ENCODE measurements at regions not wholly inside any gene's neighbourhood (a gene's known extent, or its start where the extent isn't known, plus 50 kb on each side); places are given as distances from the start of the nearest gene placed in this dataset.

- BruUV-seq (replicated peaks): no TSS peak
- intact Hi-C loops (cut with micrococcal nuclease; ENCODE audit: unreplicated experiment) (no loop called here), in situ Hi-C loops (cut with HindIII; ENCODE audit: low pct_unique_long_range_greater_than_20kb, low sequenced_read_pairs) (no loop called here)
- ChIA-PET CTCF (interaction anchor here (0.6 kb wide), 1 partner anchor 26 kb away, joined by 3 read pairs; no protein-coding TSS in a partner anchor), POLR2A (no interaction called here)
- H3K27me3 ChIP-seq (ENCODE audit: control insufficient read depth, insufficient read depth, low read length): peaks cover 12% of the 10 kb centered on the region
- DNase-seq (ENCODE audit: low read depth, low spot score) (no peak), ATAC-seq (no peak)
- H3K4me3 ChIP-seq (ENCODE audit: low read depth in 2 of 2, low read length in 2 of 2): no peak overlapping the region
- TF ChIP-seq REST (IDR thresholded peaks at IDR 0.05; ENCODE audit: insufficient read depth in 1 of 2, low read depth in 2 of 2, low read length in 1 of 2) (no peak), TCF7L2 (IDR thresholded peaks at IDR 0.05; ENCODE audit: low read depth, low read length) (no peak), SIN3A (IDR thresholded peaks at IDR 0.05; ENCODE audit: borderline replicate concordance, insufficient read depth, low read depth, low read length) (no peak), CTCF (IDR thresholded peaks at IDR 0.05) (no peak), POLR2AphosphoS5 (IDR thresholded peaks at IDR 0.05; ENCODE audit: low read depth, low read length) (no peak)
- H3K4me1 ChIP-seq (ENCODE audit: control insufficient read depth, insufficient read depth, low read length): no peaks in the 10 kb centered on the region
- H3K9me3 ChIP-seq (ENCODE audit: control insufficient read depth, insufficient read depth, low read depth, low read length): no peaks in the 10 kb centered on the region
- no peaks in the 10 kb centered on the region for H3K36me3 ChIP-seq (ENCODE audit: control insufficient read depth, insufficient read depth, low read length)
- no peak overlapping the region for H3K27ac ChIP-seq (ENCODE audit: low read length)
Observed at GRCh38 chr3:179504371-179504770, 53.1 kb upstream of the GNB4 start.

- H3K36me3 ChIP-seq (ENCODE audit: control insufficient read depth, insufficient read depth, low read length): no peaks in the 10 kb centered on the region
- in situ Hi-C loops (cut with HindIII; ENCODE audit: low pct_unique_long_range_greater_than_20kb, low sequenced_read_pairs): no loop called here
- H3K27ac ChIP-seq (ENCODE audit: low read length): no peak overlapping the region
- no peak overlapping the region for H3K4me3 ChIP-seq (ENCODE audit: low read depth in 2 of 2, low read length in 2 of 2)
- ATAC-seq: no peak
- intact Hi-C loops (cut with micrococcal nuclease; ENCODE audit: unreplicated experiment): no loop called here
- POLR2A ChIA-PET: no interaction called here
- no peak for TF ChIP-seq SIN3A (IDR thresholded peaks at IDR 0.05; ENCODE audit: borderline replicate concordance, insufficient read depth, low read depth, low read length)
- no peak for TF ChIP-seq POLR2AphosphoS5 (IDR thresholded peaks at IDR 0.05; ENCODE audit: low read depth, low read length)
- TF ChIP-seq TCF7L2 (IDR thresholded peaks at IDR 0.05; ENCODE audit: low read depth, low read length): no peak
- no peak for TF ChIP-seq CTCF (IDR thresholded peaks at IDR 0.05)
- TF ChIP-seq REST (IDR thresholded peaks at IDR 0.05; ENCODE audit: insufficient read depth in 1 of 2, low read depth in 2 of 2, low read length in 1 of 2): no peak
- peaks cover 12% of the 10 kb centered on the region for H3K27me3 ChIP-seq (ENCODE audit: control insufficient read depth, insufficient read depth, low read length)
- CTCF ChIA-PET: no interaction called here
- H3K9me3 ChIP-seq (ENCODE audit: control insufficient read depth, insufficient read depth, low read depth, low read length): no peaks in the 10 kb centered on the region
- no peak for DNase-seq (ENCODE audit: low read depth, low spot score)
- BruUV-seq (replicated peaks): no TSS peak
- no peaks in the 10 kb centered on the region for H3K4me1 ChIP-seq (ENCODE audit: control insufficient read depth, insufficient read depth, low read length)
Observed at GRCh38 chr3:179505534-179505933, 54.3 kb upstream of the GNB4 start.

Measured in Panc1 (cell line).